ENCODE measurements at regions not wholly inside any gene's neighbourhood (a gene's known extent, or its start where the extent isn't known, plus 50 kb on each side); places are given as distances from the start of the nearest gene placed in this dataset.

DNA sequence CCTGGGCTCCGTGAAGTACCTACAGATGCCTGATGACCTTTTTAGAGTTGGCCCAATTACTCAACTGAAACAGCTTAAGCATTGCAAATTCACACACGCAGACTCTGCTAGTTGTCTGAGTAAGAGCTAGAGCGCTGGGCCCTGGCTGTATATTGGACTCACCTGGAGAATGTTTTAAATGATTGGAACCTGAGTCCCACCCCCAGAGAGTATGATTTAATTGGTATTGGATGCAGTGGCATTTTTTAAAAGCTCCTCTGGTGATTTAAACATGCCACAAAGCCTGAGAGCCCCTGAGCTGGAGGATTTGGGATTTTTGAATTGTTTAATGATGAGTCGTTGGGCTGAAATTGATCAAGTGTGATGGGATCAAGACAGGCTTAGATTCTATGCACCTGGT lies 143.9 kb upstream of the SDK2 start:
- TF ChIP-seq SIN3A (IDR thresholded peaks at IDR 0.05; ENCODE audit: borderline replicate concordance, insufficient read depth, low read length) (no peak), POLR2AphosphoS5 (IDR thresholded peaks at IDR 0.05; ENCODE audit: low read depth, low read length) (no peak), FOXP2 (optimal IDR thresholded peaks at IDR 0.05; ENCODE audit: borderline replicate concordance, extremely low read depth, extremely low read length, insufficient read depth) (no peak), TAF1 (IDR thresholded peaks at IDR 0.05; ENCODE audit: borderline replicate concordance, insufficient read depth, low read length) (no peak)
- TF ChIP-seq, protein P1, sequence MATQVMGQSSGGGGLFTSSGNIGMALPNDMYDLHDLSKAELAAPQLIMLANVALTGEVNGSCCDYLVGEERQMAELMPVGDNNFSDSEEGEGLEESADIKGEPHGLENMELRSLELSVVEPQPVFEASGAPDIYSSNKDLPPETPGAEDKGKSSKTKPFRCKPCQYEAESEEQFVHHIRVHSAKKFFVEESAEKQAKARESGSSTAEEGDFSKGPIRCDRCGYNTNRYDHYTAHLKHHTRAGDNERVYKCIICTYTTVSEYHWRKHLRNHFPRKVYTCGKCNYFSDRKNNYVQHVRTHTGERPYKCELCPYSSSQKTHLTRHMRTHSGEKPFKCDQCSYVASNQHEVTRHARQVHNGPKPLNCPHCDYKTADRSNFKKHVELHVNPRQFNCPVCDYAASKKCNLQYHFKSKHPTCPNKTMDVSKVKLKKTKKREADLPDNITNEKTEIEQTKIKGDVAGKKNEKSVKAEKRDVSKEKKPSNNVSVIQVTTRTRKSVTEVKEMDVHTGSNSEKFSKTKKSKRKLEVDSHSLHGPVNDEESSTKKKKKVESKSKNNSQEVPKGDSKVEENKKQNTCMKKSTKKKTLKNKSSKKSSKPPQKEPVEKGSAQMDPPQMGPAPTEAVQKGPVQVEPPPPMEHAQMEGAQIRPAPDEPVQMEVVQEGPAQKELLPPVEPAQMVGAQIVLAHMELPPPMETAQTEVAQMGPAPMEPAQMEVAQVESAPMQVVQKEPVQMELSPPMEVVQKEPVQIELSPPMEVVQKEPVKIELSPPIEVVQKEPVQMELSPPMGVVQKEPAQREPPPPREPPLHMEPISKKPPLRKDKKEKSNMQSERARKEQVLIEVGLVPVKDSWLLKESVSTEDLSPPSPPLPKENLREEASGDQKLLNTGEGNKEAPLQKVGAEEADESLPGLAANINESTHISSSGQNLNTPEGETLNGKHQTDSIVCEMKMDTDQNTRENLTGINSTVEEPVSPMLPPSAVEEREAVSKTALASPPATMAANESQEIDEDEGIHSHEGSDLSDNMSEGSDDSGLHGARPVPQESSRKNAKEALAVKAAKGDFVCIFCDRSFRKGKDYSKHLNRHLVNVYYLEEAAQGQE (IDR thresholded peaks at IDR 0.05; ENCODE audit: insufficient read depth in 1 of 2, low read depth in 2 of 2, low read length in 2 of 2): no peak

DNA sequence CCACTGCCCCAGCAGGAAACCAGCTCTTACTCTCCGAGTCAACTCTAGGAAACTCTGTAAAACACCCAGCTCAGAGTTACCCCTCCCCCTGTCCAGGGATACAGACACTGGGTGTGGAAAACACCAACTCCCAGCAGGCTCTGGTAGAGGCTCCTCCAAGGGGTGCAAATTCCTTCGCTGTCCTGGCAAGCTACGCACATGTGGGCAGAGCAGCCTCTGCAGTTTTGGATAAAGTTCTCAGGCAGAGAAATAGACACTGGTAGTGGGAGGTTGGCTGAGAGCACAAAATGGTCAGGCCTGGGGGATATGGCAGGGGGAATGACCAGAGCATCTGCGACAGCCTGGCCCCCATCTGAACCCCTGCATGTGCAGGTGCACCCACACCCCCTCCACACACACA lies 146.9 kb upstream of the SDK2 start:
- no peak for TF ChIP-seq POLR2AphosphoS5 (IDR thresholded peaks at IDR 0.05; ENCODE audit: low read depth, low read length)
- TF ChIP-seq, protein P1 (IDR thresholded peaks at IDR 0.05; ENCODE audit: insufficient read depth in 1 of 2, low read depth in 2 of 2, low read length in 2 of 2): no peak
- no peak for TF ChIP-seq TAF1 (IDR thresholded peaks at IDR 0.05; ENCODE audit: borderline replicate concordance, insufficient read depth, low read length)
- no peak for TF ChIP-seq SIN3A (IDR thresholded peaks at IDR 0.05; ENCODE audit: borderline replicate concordance, insufficient read depth, low read length)
- no peak for TF ChIP-seq FOXP2 (optimal IDR thresholded peaks at IDR 0.05; ENCODE audit: borderline replicate concordance, extremely low read depth, extremely low read length, insufficient read depth)

DNA sequence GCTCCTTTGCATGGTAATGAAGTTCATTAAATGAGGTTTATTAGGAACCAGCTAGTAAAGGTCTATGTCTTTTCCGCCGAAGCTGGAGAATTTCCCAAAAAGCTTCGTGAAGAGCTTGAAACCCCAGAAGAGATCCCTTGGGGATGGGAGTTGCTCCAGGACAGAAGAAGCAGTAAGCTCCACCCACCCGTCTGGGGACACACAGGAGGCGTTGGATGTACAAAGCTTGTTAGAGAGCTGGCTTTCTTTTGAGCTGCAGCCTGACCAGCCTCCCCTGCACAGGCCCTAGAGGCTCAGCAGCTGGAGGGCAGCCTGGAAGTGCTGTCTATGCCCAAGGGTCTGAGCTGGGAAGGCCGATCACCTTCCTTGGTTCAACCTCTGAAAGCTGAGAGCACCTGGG lies 147.4 kb upstream of the SDK2 start:
- TF ChIP-seq, protein P1 (IDR thresholded peaks at IDR 0.05; ENCODE audit: insufficient read depth in 1 of 2, low read depth in 2 of 2, low read length in 2 of 2): no peak
- TF ChIP-seq TAF1 (IDR thresholded peaks at IDR 0.05; ENCODE audit: borderline replicate concordance, insufficient read depth, low read length) (no peak), FOXP2 (optimal IDR thresholded peaks at IDR 0.05; ENCODE audit: borderline replicate concordance, extremely low read depth, extremely low read length, insufficient read depth) (no peak)

DNA sequence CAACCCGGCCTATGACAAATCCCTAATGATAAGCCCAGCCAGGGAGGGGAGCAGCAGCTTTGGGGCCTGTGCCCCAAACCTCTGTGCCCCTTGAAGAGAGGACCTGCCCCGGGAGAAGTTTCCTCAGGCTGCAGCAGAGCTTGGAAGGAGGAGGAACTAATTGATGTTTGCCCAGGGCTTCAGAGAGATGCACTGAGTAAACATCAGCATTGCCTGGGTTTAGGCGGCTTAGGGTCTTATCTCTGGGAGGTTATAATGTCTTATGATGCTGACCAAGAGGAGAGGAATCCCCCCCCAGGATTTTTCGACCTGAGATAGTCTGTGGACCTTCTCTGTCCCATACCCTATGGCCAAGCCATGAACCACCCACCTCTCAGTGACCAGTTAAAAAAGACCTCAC lies 148.7 kb upstream of the SDK2 start:
- TF ChIP-seq POLR2AphosphoS5 (IDR thresholded peaks at IDR 0.05; ENCODE audit: low read depth, low read length) (no peak), SIN3A (IDR thresholded peaks at IDR 0.05; ENCODE audit: borderline replicate concordance, insufficient read depth, low read length) (no peak), FOXP2 (optimal IDR thresholded peaks at IDR 0.05; ENCODE audit: borderline replicate concordance, extremely low read depth, extremely low read length, insufficient read depth) (no peak), TAF1 (IDR thresholded peaks at IDR 0.05; ENCODE audit: borderline replicate concordance, insufficient read depth, low read length) (no peak)
- TF ChIP-seq, protein P1 (IDR thresholded peaks at IDR 0.05; ENCODE audit: insufficient read depth in 1 of 2, low read depth in 2 of 2, low read length in 2 of 2): no peak

DNA sequence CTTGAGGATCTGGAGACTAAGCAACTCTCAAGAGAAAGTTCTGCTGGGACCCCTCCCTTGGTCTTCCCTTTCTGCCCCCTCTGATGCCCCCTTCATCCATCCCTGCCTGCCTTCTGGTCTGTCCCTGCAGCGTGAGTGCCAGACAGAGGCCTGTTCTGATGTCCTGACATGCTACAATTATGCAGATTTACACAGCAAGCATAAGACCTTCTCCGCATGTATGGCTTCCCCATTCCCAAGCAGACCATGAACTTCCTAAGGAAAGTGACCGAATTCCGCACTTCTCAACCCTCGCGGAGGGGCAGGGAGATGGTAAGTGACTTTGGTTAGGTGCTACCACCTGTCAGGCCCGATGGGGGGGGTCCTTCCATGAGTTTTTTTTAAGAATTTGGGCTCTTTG lies 150.1 kb upstream of the SDK2 start:
- TF ChIP-seq TAF1 (IDR thresholded peaks at IDR 0.05; ENCODE audit: borderline replicate concordance, insufficient read depth, low read length) (no peak), POLR2AphosphoS5 (IDR thresholded peaks at IDR 0.05; ENCODE audit: low read depth, low read length) (no peak), SIN3A (IDR thresholded peaks at IDR 0.05; ENCODE audit: borderline replicate concordance, insufficient read depth, low read length) (no peak), FOXP2 (optimal IDR thresholded peaks at IDR 0.05; ENCODE audit: borderline replicate concordance, extremely low read depth, extremely low read length, insufficient read depth) (no peak)
- TF ChIP-seq, protein P1 (IDR thresholded peaks at IDR 0.05; ENCODE audit: insufficient read depth in 1 of 2, low read depth in 2 of 2, low read length in 2 of 2): no peak

All from PFSK-1 (cell line).